Epidermal melanocyte (primary cell): ENCODE measurements at regions not wholly inside any gene's neighbourhood (a gene's known extent, or its start where the extent isn't known, plus 50 kb on each side); places are given as distances from the start of the nearest gene placed in this dataset.

Experiments used
- DNase-seq: peaks from one replicate; pipeline ENCODE4 v3.0.0; 2011; ENCODE audit warnings: low spot score; ENCODE audit not compliant: insufficient read length

- DNase-seq, result no peak
Observed at GRCh38 chr1:187079330-187079729, 250.6 kb downstream of the PLA2G4A start.

DNA sequence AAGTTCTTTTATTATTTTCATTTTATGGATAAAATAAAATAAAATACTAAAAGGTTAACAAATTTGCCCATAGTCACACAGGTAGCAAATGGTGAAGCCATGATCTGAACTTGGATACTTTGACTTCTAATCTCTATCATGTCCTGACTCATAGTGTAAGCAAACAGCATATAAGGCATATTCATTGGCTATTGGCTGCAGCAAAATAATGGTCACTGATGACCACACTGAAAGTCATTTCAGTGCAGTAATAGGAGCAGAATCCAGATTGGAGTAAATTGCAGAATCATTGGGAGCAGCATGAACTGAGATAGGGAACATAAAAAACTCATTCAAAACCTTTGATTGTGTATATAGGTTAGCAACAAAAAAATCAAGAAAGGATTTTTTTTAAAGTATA is 262.9 kb downstream of the PLA2G4A start:
- no peak for DNase-seq

GRCh38 chr1:187092104-187092503 is 263.4 kb downstream of the PLA2G4A start:
- DNase-seq, result no peak

DNA sequence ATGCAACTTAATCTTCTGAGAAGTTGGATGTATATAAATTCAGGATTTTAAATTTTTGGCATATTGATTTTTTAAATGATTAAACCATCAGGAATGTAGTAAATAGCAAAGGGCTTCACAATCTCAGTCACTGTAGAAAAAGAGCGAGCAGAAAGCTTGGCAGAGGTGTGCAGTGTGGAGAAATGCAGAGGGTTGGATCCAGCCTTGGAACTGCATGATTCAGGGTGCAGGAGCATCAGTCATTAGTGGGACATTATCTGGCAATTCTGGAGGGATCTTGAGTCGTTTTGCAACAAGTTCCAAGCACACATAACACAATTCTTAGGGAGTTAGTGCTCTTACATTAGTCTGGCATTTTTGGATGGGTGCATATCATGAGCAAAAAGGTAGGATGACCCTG is 267.9 kb downstream of the PLA2G4A start:
- DNase-seq, result no peak

DNA sequence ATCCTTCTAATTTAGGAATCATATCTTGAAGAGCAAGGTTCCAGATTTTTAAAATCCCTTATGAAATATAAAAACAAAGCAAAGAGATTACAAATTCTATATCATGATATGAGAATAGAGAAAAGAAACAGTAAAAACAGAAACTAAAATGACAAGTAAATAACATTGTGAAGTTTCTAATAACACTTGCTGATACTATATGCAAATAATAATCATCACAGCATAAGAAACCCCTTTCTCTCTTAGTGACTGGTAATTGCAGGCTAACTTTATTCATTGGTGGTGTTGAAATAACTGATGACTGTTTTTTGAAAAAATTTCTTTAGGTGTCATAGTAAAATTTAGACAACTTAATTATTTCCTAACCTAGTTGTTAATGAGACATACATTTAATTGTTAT is 281.6 kb downstream of the PLA2G4A start:
- DNase-seq, result no peak

DNA sequence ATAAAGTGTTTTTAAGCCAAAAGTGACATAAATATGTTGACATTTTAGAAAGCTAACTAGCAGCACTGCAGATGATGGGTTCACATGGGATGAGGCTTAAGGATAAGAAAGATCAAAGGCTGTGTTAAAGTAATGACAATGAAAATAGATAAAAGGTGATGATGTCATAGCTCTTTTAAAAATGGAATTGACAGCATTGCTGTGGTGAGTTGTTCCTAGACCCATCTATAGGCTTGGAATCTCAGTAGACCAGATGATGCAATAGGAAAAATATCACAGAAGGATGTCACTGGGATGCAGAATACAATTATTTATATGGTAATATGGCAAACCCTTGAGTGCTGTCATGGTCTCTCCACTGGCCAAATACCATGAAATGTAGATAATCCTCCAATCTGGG is 286.0 kb downstream of the PLA2G4A start:
- no peak for DNase-seq

DNA sequence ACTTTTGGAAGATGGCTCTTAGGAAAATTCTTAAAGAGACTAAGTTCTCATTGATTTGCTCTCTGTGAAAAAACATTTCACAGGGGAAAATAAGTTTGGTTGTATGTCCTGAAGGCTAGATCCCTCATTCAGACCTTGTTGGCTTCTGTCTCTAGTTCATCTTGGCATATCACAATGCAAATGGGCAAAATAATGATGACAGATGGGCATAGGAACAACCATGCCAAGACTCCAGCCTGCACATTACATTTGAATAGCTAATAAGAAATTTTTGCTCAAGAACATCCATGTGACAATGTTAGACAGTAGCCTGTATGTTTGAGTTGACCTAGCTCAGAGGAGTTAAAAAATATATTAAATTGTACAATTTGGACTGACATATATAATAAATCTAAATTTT is 292.9 kb downstream of the PLA2G4A start:
- no peak for DNase-seq

DNA sequence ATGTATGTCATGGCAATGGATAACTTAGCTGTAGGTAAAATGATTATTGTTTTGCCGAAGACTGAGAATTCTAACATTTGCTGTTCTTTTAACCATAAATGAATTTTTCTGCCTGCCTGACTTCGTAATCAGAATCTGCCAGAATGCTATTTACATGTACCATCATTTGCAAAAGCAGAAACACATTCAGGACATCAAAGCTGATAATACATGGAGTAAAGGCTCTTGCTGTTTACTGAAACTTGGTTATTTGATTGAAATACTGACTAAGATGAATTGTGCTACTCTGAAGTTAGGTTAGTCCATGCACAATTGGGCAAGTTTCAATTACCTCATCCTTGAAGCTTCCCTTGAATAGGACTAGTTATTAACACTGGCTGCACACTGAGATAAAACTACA is 293.8 kb downstream of the PLA2G4A start:
- no peak for DNase-seq

DNA sequence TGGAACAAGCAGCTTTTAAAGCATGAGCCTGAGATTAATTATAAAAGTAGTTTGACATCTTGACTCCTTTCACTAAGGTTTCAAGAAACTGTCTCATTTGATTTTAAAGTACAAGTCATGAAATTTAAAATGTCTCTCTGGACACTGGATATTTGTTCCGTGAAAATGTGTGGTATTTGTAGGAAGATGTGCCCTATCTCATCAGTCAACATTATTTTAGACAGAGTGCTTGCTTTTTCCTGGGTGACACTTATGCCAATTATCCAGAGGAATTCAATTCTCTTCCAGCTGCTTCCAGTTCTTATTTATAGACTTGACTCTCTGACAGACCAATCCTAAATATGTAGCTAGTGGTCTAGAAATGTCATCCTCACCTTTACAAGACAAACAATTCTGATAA is 300.4 kb downstream of the PLA2G4A start:
- no peak for DNase-seq

- no peak for DNase-seq
Observed at GRCh38 chr1:187143783-187144182, 315.0 kb downstream of the PLA2G4A start.

DNA sequence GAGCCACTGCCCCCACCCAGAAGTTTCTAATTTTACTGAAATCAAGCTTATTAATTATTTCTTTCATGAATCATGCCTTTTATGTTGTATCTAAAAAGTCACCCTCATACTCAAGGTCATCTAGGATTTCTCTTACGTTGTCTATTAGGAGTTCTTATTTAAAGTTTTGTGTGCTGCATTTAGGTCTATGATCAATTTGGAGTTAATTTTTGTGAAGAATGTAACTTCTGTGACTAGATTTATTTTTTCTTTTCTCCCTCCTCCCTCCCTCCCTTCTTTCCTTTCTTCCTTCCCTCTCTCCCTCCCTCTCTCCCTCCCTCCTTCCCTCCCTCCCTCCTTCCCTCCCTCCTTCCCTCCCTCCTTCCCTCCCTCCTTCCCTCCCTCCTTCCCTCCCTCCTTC is 317.6 kb downstream of the PLA2G4A start:
- no peak for DNase-seq

DNA sequence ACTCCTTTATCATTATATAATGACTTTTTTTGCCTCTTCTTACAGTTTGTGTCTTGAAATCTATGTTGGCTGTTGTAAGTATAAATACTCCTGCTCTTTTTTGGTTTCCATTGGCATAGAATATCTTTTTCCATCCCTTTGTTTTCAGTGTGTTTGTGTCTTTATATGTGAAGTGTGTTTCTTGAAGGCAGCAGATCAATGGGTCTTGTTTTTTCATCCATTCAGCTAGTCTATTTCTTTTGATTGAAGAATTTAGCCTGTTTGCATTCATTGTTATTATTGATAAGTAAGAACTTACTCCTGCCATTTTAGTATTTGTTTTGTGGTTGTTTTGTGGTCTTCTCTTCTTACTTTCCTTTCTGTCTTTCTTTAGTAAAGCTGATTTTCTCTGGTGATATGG is 322.8 kb downstream of the PLA2G4A start:
- DNase-seq, result no peak

DNA sequence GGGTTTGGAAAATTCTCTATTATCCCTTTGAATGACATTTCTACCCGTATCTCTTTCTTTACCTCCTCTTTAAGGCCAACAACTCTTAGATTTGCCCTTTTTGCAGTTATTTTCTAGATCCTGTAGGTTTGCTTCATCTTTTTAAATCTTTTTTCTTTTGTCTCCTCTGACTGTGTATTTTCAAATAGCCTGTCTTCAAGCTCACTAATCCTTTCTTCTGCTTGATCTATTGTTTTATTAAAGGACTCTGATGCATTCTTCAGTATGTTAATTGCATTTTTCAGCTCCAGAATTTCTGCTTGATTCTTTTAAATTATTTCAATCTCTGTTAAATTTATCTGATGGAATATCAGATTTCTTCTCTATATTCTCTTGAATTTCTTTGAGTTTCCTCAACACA is 324.3 kb downstream of the PLA2G4A start:
- no peak for DNase-seq

DNA sequence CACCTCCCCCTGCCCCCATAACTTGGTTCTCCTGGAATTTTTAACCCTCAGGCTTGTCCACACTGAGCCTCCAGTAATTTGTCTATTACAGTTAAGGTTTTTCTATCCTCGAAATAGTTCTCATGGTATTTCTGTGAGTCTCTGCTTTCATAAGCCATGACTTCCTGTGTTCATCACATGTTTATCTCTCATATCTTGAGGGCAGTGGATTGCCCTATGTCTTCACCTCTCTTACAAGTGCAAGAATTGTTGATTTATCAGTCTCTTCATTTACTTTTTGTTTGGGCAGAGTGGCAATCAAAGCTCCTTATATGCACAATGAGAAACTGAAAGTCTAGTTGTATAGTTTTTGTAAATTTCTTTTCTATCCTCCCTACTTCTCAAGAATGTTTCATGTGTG is 328.4 kb downstream of the PLA2G4A start:
- no peak for DNase-seq

DNA sequence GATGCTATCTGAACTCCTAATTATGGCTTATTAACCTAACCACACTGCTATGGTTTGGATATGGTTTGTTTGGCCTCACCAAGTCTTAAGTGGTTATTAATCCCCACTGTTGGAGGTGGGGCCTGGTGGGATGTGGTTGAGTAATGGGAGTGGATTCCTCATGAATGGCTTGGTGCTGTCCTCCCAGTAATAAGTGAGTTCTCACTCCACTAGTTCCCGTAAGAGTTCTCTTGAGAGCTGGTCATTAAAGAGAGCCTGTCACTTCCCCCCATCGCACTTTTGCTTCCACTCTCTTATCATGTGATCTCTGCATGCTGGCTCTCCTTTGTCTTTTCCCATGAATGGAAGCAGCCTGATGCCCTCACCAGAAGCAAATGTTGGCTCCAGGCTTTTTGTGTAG is 328.8 kb downstream of the PLA2G4A start:
- DNase-seq, result no peak

DNA sequence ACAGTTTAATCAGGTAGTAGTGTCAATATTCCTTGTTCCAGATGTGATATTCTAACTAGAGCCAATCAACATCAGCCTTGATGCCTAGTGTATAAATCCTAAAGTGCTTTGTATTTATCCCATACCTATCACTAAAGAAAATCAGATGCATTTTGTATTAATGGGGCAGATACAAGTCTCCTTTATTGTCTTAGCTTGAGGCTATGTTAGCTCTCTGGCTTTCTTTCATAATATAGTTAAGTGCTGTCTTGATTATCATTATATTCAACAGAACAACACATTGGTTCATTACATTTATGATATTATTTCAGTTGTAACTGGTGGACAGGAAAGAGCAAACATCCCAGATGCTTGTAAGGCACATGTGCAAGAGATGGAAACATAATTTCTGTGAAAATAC is 338.8 kb downstream of the PLA2G4A start:
- no peak for DNase-seq

- DNase-seq, result no peak
Observed at GRCh38 chr1:187168297-187168696, 339.5 kb downstream of the PLA2G4A start.

DNA sequence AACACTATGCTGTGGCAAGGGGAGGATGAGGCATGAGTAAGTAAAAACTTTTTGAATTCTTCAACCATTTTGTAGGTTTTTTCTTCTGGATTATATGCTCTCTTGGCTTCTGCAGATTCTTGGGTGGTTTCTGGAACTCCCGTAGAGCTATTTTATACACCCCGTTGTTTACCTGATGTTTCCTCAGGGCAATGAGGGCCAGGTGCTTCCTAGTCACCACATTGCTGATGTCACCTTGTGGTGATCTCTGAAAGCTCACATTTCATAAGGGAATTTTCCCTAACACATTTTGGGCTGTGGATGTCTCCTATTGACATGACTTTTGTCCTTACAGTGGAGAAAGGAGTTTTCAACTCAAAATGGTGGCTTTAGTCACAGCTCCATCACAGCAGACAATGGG is 356.6 kb downstream of the PLA2G4A start:
- DNase-seq, result no peak

DNA sequence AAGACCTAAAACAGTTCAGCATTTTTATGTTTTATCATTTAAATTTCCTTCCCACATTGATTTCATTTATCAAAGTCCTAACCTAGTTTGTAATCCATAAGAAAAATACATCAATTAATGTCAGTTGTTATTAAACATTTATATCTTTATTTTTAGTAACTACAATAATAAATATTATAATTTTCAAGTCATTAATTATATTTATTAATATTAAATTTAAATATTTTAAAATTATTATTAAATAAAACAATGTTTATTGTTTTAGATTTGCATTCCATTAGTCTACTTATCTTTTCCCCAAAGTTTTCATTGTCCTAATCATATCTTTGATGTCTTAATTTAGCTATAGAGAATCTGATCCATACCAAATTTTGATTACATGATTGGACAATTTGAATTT is 368.9 kb downstream of the PLA2G4A start:
- no peak for DNase-seq

DNA sequence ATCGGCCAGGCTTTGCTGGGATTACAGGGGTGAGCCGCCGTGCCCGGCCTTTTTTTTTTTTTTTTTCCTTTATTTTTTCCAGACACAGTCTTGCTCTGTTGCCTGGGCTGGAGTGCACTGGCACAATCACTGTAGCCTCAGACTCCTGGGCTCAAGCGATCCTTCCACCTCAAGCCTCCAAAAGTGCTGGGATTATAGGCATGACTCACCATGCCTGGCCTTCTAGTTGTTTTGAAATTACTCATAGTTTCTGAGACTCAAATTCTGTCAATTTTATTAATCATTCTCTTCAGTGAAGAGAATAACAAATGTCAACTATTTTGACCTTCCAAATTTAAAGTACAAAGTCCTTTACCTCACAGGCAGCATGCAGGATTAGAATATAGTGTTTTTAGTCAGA is 374.5 kb downstream of the PLA2G4A start:
- DNase-seq, result no peak

DNA sequence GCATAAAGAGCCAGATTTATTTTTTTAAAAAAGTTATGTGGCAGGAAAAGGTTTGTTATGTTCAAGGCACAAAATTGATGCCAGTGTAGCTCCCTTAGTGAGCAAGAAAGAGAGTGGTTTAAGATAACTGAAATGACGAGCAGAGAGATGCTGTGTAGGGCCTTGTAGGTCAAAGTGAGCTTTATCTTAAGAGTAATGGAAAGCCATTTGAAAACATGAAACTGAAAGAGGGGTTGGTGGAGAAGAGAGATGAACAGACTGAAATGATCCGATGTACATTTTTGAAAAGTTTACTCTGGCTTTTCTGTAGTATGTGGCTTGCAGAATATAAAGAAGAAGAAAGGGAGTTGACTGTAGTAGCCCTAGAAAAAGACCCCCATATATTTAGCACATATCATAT is 383.6 kb downstream of the PLA2G4A start:
- no peak for DNase-seq

DNA sequence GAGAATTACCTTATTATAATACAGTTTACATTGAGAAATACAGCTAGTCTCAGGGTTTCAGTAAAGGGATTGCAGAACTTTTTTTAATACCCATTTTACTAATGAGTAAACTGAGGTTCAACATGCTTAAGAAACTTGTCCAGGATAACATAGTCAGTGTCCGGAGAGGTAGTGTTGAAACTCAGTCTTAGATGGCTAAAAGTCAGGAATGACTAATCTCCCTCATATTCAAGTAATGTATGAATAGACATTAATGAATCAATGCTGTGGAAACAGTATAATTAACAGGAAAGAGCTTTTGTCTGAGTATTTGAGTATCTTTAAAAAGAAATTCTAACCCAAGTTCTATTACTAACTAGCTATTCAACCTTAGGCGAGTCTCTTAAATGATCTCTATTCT is 397.6 kb downstream of the PLA2G4A start:
- DNase-seq, result no peak

DNA sequence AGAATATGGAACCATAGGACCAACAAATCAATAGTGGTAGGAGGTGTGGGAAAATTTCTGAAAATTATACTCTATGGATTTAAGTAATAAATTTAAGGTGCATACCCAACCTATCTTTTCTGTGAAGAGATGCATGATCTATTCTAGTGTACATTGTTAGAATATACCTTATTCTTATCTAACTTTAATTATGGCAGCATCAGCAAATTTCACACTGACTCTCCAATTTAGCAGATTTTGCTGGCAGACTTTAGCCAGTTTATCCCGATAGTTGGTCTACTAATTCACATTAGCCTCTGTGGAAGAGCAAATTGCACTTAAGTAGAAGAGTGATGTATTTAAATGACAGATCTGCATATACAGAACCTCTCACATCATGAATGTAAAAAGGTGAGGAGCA is 400.0 kb downstream of the PLA2G4A start:
- no peak for DNase-seq

GRCh38 chr1:187229496-187229895 is 400.7 kb downstream of the PLA2G4A start:
- no peak for DNase-seq

DNA sequence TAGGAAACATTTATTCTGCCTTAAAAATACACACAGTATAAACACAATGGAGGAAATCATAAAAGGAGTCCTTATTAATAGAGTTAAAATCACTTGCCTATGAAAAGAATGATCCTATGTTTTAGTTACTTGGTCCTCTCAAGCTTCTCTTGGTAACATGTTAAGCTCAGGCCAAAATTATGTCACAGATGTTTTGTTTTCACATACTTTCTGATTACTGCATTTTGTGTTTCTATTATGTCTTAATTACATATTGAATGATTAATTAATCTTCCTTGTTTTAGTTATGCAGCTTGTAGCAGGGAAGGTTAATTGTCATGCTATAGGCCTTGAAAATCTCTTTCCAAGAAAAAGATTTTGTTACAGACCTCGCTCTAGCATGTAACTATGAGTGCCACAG is 406.0 kb downstream of the PLA2G4A start:
- no peak for DNase-seq
